ENCODE measurements at regions not wholly inside any gene's neighbourhood (a gene's known extent, or its start where the extent isn't known, plus 50 kb on each side); places are given as distances from the start of the nearest gene placed in this dataset.

DNA sequence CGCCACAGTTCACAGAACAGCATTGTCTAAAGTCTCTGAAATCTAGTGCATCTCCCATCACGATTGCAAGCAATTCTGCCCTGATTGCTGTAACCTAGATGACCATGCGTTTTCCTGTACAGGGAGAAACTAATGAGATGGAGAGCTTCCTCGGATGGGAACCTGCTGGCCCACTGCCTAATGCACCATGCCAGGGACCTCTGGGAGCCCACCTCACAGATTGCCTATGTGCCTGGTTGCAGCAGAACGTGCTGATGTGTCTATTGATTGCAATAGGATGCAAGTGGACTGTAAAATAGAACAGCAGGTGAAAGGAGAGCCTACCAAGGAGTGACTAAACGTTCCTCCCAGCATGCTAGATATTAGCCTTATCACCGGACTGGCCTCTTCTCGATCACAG is 141.0 kb upstream of the RAB12 start:
- TF ChIP-seq POLR2AphosphoS5 (IDR thresholded peaks at IDR 0.05; ENCODE audit: insufficient read depth in 1 of 2, low read depth in 1 of 2) (no peak), POLR2A (IDR thresholded peaks at IDR 0.05) (no peak)
- TF ChIP-seq, protein P1, sequence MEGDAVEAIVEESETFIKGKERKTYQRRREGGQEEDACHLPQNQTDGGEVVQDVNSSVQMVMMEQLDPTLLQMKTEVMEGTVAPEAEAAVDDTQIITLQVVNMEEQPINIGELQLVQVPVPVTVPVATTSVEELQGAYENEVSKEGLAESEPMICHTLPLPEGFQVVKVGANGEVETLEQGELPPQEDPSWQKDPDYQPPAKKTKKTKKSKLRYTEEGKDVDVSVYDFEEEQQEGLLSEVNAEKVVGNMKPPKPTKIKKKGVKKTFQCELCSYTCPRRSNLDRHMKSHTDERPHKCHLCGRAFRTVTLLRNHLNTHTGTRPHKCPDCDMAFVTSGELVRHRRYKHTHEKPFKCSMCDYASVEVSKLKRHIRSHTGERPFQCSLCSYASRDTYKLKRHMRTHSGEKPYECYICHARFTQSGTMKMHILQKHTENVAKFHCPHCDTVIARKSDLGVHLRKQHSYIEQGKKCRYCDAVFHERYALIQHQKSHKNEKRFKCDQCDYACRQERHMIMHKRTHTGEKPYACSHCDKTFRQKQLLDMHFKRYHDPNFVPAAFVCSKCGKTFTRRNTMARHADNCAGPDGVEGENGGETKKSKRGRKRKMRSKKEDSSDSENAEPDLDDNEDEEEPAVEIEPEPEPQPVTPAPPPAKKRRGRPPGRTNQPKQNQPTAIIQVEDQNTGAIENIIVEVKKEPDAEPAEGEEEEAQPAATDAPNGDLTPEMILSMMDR (IDR thresholded peaks at IDR 0.05) = no peak
- no peak for DNase-seq (ENCODE audit: extremely low spot score in 2 of 2)
- H3K4me3 ChIP-seq = no peak overlapping the region
- H3K9me3 ChIP-seq = no peaks in the 10 kb centered on the region
- H3K27ac ChIP-seq = no peak overlapping the region
- H3K36me3 ChIP-seq = no peaks in the 10 kb centered on the region
- intact Hi-C loops (cut with DNase I) = no loop called here
- no peaks in the 10 kb centered on the region for H3K27me3 ChIP-seq
- peaks cover 13% of the 10 kb centered on the region for H3K4me1 ChIP-seq

DNA sequence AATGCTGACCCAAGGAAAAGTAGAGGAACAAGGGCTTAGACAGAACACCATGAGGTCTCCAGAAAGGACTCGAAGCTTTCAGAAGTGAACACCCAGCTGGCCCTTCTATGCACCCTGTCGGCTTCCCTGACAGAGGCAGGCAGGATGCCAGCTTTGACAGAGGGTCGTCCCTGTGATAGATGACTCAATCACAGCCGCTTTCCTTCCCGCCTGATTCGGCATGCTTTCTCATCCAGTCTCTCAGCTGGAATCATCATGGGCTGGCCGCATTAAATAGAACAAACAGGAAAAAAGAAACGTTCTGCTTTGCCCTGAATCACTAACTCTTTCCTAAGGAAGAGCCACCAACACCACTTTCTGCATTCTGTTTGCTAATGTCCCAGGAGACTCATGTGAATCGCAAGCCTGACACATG is 140.3 kb upstream of the RAB12 start:
- no peak for DNase-seq (ENCODE audit: extremely low spot score in 2 of 2)
- H3K27me3 ChIP-seq = no peaks in the 10 kb centered on the region
- TF ChIP-seq POLR2A (IDR thresholded peaks at IDR 0.05) = no peak
- TF ChIP-seq, protein P1 (IDR thresholded peaks at IDR 0.05) = no peak
- TF ChIP-seq POLR2AphosphoS5 (IDR thresholded peaks at IDR 0.05; ENCODE audit: insufficient read depth in 1 of 2, low read depth in 1 of 2) = no peak
- H3K9me3 ChIP-seq = no peaks in the 10 kb centered on the region
- no peak overlapping the region for H3K27ac ChIP-seq
- peaks cover 13% of the 10 kb centered on the region for H3K4me1 ChIP-seq
- H3K4me3 ChIP-seq = no peak overlapping the region
- no peaks in the 10 kb centered on the region for H3K36me3 ChIP-seq
- intact Hi-C loops (cut with DNase I) = no loop called here

DNA sequence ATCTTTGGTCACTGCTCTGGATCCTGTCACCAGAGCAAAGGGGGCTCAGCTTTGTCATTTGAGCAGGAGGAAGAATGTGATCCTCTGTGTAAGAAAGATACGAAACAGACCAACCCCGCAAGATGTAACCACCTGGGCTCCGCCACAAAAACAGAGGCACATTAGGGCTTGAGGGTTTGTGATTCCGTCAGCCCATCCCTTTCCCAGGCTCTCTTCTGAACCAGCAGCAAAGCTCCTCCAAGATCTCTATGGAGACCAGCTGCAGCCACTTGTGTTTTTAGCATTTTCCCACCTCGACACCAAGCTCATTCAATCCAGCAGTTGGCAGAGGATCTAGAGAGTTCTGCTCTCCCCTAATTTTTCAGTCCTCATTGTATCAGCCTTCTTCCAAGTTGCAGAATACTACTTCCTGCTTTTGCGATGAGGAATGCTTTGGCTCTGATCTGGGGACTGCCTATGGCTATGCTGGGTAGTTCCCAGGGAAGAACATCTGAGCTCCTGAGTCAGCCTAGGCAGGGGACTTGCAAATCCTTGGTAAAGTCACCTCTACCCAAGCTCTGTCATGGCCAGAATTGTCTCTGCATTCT is 139.6 kb upstream of the RAB12 start:
- H3K36me3 ChIP-seq = no peaks in the 10 kb centered on the region
- intact Hi-C loops (cut with DNase I) = no loop called here
- DNase-seq (ENCODE audit: extremely low spot score in 2 of 2) = no peak
- TF ChIP-seq, protein P1 (IDR thresholded peaks at IDR 0.05) = no peak
- TF ChIP-seq POLR2A (IDR thresholded peaks at IDR 0.05) (no peak), POLR2AphosphoS5 (IDR thresholded peaks at IDR 0.05; ENCODE audit: insufficient read depth in 1 of 2, low read depth in 1 of 2) (no peak)
- H3K27ac ChIP-seq = no peak overlapping the region
- no peak overlapping the region for H3K4me3 ChIP-seq
- H3K4me1 ChIP-seq = peaks cover 13% of the 10 kb centered on the region
- no peaks in the 10 kb centered on the region for H3K9me3 ChIP-seq
- no peaks in the 10 kb centered on the region for H3K27me3 ChIP-seq

DNA sequence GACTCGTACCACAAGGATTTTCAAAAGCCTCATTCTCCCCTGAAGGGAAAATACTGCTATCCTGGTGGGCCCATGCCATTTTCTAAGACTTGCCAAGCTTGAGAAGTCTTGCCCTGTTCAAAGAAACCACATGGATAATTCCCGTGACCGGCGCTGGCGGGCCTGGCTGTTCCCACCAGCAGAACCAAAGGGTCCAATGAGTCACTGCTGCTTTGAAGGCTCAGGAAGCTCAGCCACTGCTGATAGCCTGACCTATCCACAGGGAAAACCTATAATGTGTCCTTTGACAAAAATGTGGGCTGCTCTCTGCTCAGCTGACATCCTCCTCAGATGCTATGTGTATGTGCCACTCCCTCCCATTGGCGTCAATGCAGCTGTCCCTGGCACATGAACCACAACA is 137.9 kb upstream of the RAB12 start:
- no peaks in the 10 kb centered on the region for H3K36me3 ChIP-seq
- H3K4me3 ChIP-seq = no peak overlapping the region
- H3K9me3 ChIP-seq = no peaks in the 10 kb centered on the region
- intact Hi-C loops (cut with DNase I) = no loop called here
- no peaks in the 10 kb centered on the region for H3K27me3 ChIP-seq
- no peak for DNase-seq (ENCODE audit: extremely low spot score in 2 of 2)
- TF ChIP-seq POLR2A (IDR thresholded peaks at IDR 0.05) (no peak), POLR2AphosphoS5 (IDR thresholded peaks at IDR 0.05; ENCODE audit: insufficient read depth in 1 of 2, low read depth in 1 of 2) (no peak)
- TF ChIP-seq, protein P1 (IDR thresholded peaks at IDR 0.05) = no peak
- no peak overlapping the region for H3K27ac ChIP-seq
- peaks cover 13% of the 10 kb centered on the region for H3K4me1 ChIP-seq

DNA sequence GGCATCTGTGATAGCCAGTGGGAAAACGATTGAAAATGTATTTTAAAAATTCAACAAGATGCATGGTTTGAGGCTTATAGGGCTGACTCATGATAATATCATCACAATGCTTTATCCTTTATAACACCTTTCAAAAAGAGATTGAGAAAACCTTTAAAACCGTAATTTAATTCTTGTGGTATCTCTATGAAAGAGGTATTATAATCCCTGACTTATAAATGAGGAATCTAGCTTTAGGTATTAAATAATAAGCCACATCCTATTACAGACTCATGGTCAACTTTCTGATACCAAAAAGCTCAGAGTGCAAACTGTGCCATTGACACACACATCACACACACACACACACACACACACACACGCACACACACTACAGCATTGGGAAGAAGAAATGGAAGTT is 134.6 kb upstream of the RAB12 start:
- Histone ChIP-seq H3K27me3 (no peaks in the 10 kb centered on the region), H3K4me1 (peaks cover under 1% of the 10 kb centered on the region), H3K4me3 (no peak overlapping the region), H3K36me3 (no peaks in the 10 kb centered on the region), H3K9me3 (no peaks in the 10 kb centered on the region), H3K27ac (no peak overlapping the region)
- DNase-seq (ENCODE audit: extremely low spot score in 2 of 2) = no peak
- TF ChIP-seq POLR2AphosphoS5 (IDR thresholded peaks at IDR 0.05; ENCODE audit: insufficient read depth in 1 of 2, low read depth in 1 of 2) (no peak), POLR2A (IDR thresholded peaks at IDR 0.05) (no peak)
- TF ChIP-seq, protein P1 (IDR thresholded peaks at IDR 0.05) = no peak
- intact Hi-C loops (cut with DNase I) = no loop called here

All from vagina (tissue), 2 donors.